ENCODE measurements at regions not wholly inside any gene's neighbourhood (a gene's known extent, or its start where the extent isn't known, plus 50 kb on each side); places are given as distances from the start of the nearest gene placed in this dataset.

- Histone ChIP-seq H3K56ac (replicated peaks; ENCODE audit: insufficient read length, low read depth, low read length) (no peak overlapping the region), H3K27me3 (replicated peaks in 1 of 4; ENCODE audit: control insufficient read depth in 3 of 4, extremely low read depth in 1 of 4, insufficient read depth in 3 of 4, low read length in 3 of 4) (no peaks in the 10 kb centered on the region), H2BK120ac (replicated peaks; ENCODE audit: low read depth, low read length) (no peak overlapping the region), H2BK20ac (ENCODE audit: low read length) (no peak overlapping the region), H3K23me2 (ENCODE audit: low read depth, low read length) (no peaks in the 10 kb centered on the region), H3K14ac (ENCODE audit: insufficient read length) (no peak overlapping the region), H3K79me1 (ENCODE audit: low read depth, low read length) (no peaks in the 10 kb centered on the region), H4K20me1 (replicated peaks in 1 of 2; ENCODE audit: control insufficient read depth in 1 of 2, insufficient read depth in 2 of 2, low read length in 2 of 2) (no peaks in the 10 kb centered on the region), H3K79me2 (ENCODE audit: control insufficient read depth in 1 of 2, insufficient read depth in 2 of 2, low read length in 2 of 2) (no peaks in the 10 kb centered on the region), H2AK5ac (ENCODE audit: low read depth, low read length) (no peak overlapping the region), H2BK12ac (ENCODE audit: low read depth, low read length) (no peak overlapping the region), H3K9ac (replicated peaks in 1 of 4; ENCODE audit: extremely low read depth in 1 of 4, low read depth in 3 of 4, low read length in 3 of 4) (no peak overlapping the region), H3K4me2 (ENCODE audit: insufficient read depth in 1 of 2, low read depth in 2 of 2, low read length in 2 of 2) (no peak overlapping the region), H4K8ac (ENCODE audit: extremely low read depth, insufficient read depth, low read length) (no peak overlapping the region), H4K91ac (replicated peaks; ENCODE audit: insufficient read length, low read length) (no peak overlapping the region), H2AFZ (ENCODE audit: low read length) (no peak overlapping the region; the same call in 1 of the 2 replicates), H3K4me3 (ENCODE audit: extremely low read depth in 1 of 4, insufficient read depth in 2 of 4, low read depth in 3 of 4, low read length in 4 of 4) (no peak overlapping the region), H3K36me3 (ENCODE audit: control insufficient read depth in 2 of 4, insufficient read depth in 4 of 4, low read length in 3 of 4) (no peaks in the 10 kb centered on the region), H2BK15ac (ENCODE audit: low read length) (no peak overlapping the region), H3K27ac (ENCODE audit: low read depth, low read length) (no peak overlapping the region), H3K4me1 (replicated peaks in 1 of 4; ENCODE audit: control insufficient read depth in 3 of 4, insufficient read depth in 4 of 4, low read length in 3 of 4) (no peaks in the 10 kb centered on the region), H4K5ac (ENCODE audit: insufficient read length, low read depth, low read length) (no peak overlapping the region), H3K23ac (ENCODE audit: insufficient read length) (no peak overlapping the region), H3K4ac (replicated peaks; ENCODE audit: insufficient read length, low read depth, low read length) (no peak overlapping the region), H3K9me3 (ENCODE audit: insufficient read depth in 2 of 2, low read depth in 1 of 2, low read length in 1 of 2) (no peaks in the 10 kb centered on the region), H2BK5ac (ENCODE audit: low read depth, low read length) (no peak overlapping the region), H3K18ac (ENCODE audit: extremely low read depth, low read length) (no peak overlapping the region)
- POLR2A ChIA-PET (ENCODE audit: partially characterized antibody): no interaction called here
- CTCF ChIA-PET (ENCODE audit: partially characterized antibody): no interaction called here
- no peak for TF ChIP-seq CBX5 (IDR thresholded peaks at IDR 0.05; ENCODE audit: low read depth, low read length)
- no peak for TF ChIP-seq EGR1 (IDR thresholded peaks at IDR 0.05; ENCODE audit: borderline replicate concordance, low read depth, low read length)
- TF ChIP-seq E2F6 (IDR thresholded peaks at IDR 0.05): no peak
- no peak for TF ChIP-seq POLR2AphosphoS5 (IDR thresholded peaks at IDR 0.05; ENCODE audit: low read depth, low read length)
- TF ChIP-seq, protein P1, sequence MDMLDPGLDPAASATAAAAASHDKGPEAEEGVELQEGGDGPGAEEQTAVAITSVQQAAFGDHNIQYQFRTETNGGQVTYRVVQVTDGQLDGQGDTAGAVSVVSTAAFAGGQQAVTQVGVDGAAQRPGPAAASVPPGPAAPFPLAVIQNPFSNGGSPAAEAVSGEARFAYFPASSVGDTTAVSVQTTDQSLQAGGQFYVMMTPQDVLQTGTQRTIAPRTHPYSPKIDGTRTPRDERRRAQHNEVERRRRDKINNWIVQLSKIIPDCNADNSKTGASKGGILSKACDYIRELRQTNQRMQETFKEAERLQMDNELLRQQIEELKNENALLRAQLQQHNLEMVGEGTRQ (IDR thresholded peaks at IDR 0.05; ENCODE audit: low read length): no peak
- TF ChIP-seq, protein P2, sequence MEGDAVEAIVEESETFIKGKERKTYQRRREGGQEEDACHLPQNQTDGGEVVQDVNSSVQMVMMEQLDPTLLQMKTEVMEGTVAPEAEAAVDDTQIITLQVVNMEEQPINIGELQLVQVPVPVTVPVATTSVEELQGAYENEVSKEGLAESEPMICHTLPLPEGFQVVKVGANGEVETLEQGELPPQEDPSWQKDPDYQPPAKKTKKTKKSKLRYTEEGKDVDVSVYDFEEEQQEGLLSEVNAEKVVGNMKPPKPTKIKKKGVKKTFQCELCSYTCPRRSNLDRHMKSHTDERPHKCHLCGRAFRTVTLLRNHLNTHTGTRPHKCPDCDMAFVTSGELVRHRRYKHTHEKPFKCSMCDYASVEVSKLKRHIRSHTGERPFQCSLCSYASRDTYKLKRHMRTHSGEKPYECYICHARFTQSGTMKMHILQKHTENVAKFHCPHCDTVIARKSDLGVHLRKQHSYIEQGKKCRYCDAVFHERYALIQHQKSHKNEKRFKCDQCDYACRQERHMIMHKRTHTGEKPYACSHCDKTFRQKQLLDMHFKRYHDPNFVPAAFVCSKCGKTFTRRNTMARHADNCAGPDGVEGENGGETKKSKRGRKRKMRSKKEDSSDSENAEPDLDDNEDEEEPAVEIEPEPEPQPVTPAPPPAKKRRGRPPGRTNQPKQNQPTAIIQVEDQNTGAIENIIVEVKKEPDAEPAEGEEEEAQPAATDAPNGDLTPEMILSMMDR (IDR thresholded peaks at IDR 0.05; ENCODE audit: control extremely low read depth in 1 of 3, insufficient read depth in 1 of 3, low read depth in 1 of 3, low read length in 3 of 3): no peak
- TF ChIP-seq HDAC2 (IDR thresholded peaks at IDR 0.05; ENCODE audit: borderline replicate concordance in 1 of 2, low read depth in 2 of 2, low read length in 2 of 2): no peak
- TF ChIP-seq RXRA (IDR thresholded peaks at IDR 0.05; ENCODE audit: insufficient read depth, low read depth, low read length): no peak
- TF ChIP-seq CREB1 (IDR thresholded peaks at IDR 0.05): no peak
- no peak for TF ChIP-seq ATF3 (IDR thresholded peaks at IDR 0.05; ENCODE audit: insufficient read depth, low read depth, low read length)
- FAIRE-seq (no peak), DNase-seq (ENCODE audit: low read depth in 1 of 2, low spot score in 2 of 2) (no peak)
Observed at GRCh38 chr7:46714904-46715303, 793.8 kb upstream of the IGFBP3 start.

All from H1 (cell line).